SJCRH30 (cell line): ENCODE measurements at regions not wholly inside any gene's neighbourhood (a gene's known extent, or its start where the extent isn't known, plus 50 kb on each side); places are given as distances from the start of the nearest gene placed in this dataset.

Experiments used
- DNase-seq, 2 experiments: peaks; one replicate each; pipeline ENCODE4 v3.0.0-alpha.2; 2015 to 2020
- H3K27ac ChIP-seq: fragments of 250-450 bp; sonication (Bioruptor Pico); 2 replicates; pipeline ENCODE4 v1.5.1; 2020; ENCODE audit warnings: mild to moderate bottlenecking, moderate library complexity
- H3K27me3 ChIP-seq: fragments of 250-450 bp; sonication (Bioruptor Pico); 2 replicates; pipeline ENCODE4 v1.5.1; 2020; ENCODE audit warnings: mild to moderate bottlenecking, moderate library complexity
- H3K36me3 ChIP-seq: fragments of 250-450 bp; sonication (Bioruptor Pico); 2 replicates; pipeline ENCODE4 v1.5.1; 2020; ENCODE audit warnings: mild to moderate bottlenecking, moderate library complexity
- H3K4me1 ChIP-seq: fragments of 250-450 bp; sonication (Bioruptor Pico); 2 replicates; pipeline ENCODE4 v1.5.1; 2020; ENCODE audit warnings: mild to moderate bottlenecking, moderate library complexity
- H3K4me3 ChIP-seq: fragments of 250-450 bp; sonication (Bioruptor Pico); 2 replicates; pipeline ENCODE4 v1.5.1; 2020; ENCODE audit warnings: mild to moderate bottlenecking, moderate library complexity
- H3K9me3 ChIP-seq: fragments of 250-450 bp; sonication (Bioruptor Pico); replicated peaks from 2 replicates; pipeline ENCODE4 v1.5.1; 2020; ENCODE audit warnings: mild to moderate bottlenecking, moderate library complexity

- Histone ChIP-seq H3K4me1 (no peaks in the 10 kb centered on the region), H3K4me3 (no peak overlapping the region), H3K27ac (no peak overlapping the region), H3K27me3 (no peaks in the 10 kb centered on the region), H3K36me3 (no peaks in the 10 kb centered on the region), H3K9me3 (no peaks in the 10 kb centered on the region)
- DNase-seq, result no peak
These were observed 1954.5 kb upstream of the PCDH20 start for GRCh38 chr13:63370101-63370500.

DNA sequence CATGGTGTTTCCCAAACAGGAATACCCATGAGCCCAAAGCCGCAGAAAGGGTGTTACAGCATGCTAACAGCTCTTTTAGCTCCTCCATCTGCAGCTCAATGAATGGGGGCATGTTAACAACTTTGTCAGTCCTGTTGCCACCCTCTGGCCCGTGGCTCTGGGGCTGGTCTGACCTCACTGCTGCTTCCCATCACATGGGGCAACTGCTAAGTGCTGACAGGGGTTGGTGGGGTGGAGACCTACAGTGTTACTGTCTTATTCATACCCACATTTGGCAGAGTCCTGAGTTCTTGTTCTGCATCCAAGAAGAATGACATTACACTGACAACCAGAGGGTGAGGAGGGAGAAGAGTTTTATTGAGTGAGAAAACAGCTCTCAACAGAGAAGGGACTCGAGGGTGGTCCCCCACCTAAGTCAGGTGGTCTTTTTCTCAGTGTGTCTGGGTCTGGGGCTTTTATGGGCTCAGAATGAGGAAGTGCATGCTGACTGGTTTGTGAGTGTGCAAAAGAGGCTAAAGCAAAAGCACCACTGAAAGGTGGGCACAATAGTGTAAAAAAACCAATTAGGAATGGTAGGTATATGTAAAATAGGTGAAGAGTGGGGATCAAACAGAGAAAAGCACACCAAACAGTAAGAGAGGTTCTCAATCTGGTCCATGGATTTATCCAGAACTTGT lies 1952.0 kb upstream of the PCDH20 start:
- no peaks in the 10 kb centered on the region for H3K27me3 ChIP-seq
- DNase-seq, result no peak

DNA sequence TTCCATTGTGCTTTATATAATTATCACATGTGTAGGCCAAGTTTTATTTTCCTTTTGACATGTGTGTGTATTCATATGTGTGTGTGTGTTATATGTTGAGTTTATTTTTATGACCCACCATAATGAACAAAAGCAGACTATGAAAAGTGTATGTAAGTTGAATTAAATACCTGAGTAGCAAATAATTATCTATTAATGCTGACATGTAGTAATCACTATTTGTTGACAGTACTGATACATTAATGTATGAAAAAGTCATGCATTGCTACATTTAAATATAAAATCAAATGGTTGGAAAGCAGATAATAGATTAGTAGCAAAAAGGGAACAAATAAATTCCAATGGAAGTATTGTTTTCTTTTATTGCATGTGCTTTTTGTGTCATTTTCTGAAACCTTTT lies 1948.5 kb upstream of the PCDH20 start:
- Histone ChIP-seq H3K36me3 (no peaks in the 10 kb centered on the region), H3K9me3 (no peaks in the 10 kb centered on the region), H3K27me3 (no peaks in the 10 kb centered on the region), H3K4me1 (no peaks in the 10 kb centered on the region), H3K27ac (no peak overlapping the region), H3K4me3 (no peak overlapping the region)
- no peak for DNase-seq

More for the DNA sequence above, 1952.0 kb upstream of the PCDH20 start:
- no peaks in the 10 kb centered on the region for H3K9me3 ChIP-seq
- H3K4me1 ChIP-seq, result no peaks in the 10 kb centered on the region
- no peaks in the 10 kb centered on the region for H3K36me3 ChIP-seq
- no peak overlapping the region for H3K27ac ChIP-seq
- no peak overlapping the region for H3K4me3 ChIP-seq

- H3K27me3 ChIP-seq, result no peaks in the 10 kb centered on the region
- no peak overlapping the region for H3K4me3 ChIP-seq
- H3K4me1 ChIP-seq, result no peaks in the 10 kb centered on the region
- DNase-seq, result no peak
- H3K36me3 ChIP-seq, result 0 out of 2 replicates have a peak, but pooled peaks cover 2% of the 10 kb centered on the region
- H3K9me3 ChIP-seq, result no peaks in the 10 kb centered on the region
- no peak overlapping the region for H3K27ac ChIP-seq
These were observed 1935.9 kb upstream of the PCDH20 start for GRCh38 chr13:63351533-63351932.

- no peak overlapping the region for H3K4me3 ChIP-seq
- no peak for DNase-seq
- no peaks in the 10 kb centered on the region for H3K27me3 ChIP-seq
- no peak overlapping the region for H3K27ac ChIP-seq
- no peaks in the 10 kb centered on the region for H3K4me1 ChIP-seq
- 0 out of 2 replicates have a peak, but pooled peaks cover 2% of the 10 kb centered on the region for H3K36me3 ChIP-seq
- H3K9me3 ChIP-seq, result no peaks in the 10 kb centered on the region
These were observed 1935.4 kb upstream of the PCDH20 start for GRCh38 chr13:63351081-63351480.

DNA sequence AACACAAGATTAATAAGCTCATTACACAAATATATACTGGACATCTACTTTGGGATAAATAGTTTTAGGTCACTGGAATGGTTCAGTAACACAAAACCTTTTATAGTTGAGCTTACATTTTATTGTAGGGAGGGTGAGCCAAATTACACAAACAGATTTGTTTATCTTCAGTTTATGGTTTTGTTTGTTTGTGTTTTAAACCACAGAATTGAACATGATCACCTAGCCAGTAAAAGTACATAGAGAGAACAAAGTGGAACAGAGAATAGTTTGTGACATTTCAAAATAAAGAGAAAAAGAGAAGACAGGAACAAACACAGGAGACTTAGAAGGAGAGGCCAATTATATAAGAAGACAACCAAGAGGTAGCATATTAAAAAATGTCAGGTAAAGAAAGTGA lies 1930.2 kb upstream of the PCDH20 start:
- Histone ChIP-seq H3K36me3 (0 out of 2 replicates have a peak, but pooled peaks cover 2% of the 10 kb centered on the region), H3K9me3 (no peaks in the 10 kb centered on the region), H3K27me3 (no peaks in the 10 kb centered on the region), H3K4me3 (no peak overlapping the region), H3K27ac (no peak overlapping the region), H3K4me1 (no peaks in the 10 kb centered on the region)
- DNase-seq, result no peak

- Histone ChIP-seq H3K9me3 (no peaks in the 10 kb centered on the region), H3K27ac (no peak overlapping the region), H3K36me3 (0 out of 2 replicates have a peak, but pooled peaks cover 2% of the 10 kb centered on the region), H3K4me1 (no peaks in the 10 kb centered on the region), H3K27me3 (no peaks in the 10 kb centered on the region), H3K4me3 (no peak overlapping the region)
- no peak for DNase-seq
These were observed 1929.1 kb upstream of the PCDH20 start for GRCh38 chr13:63344711-63345110.

- Histone ChIP-seq H3K9me3 (no peaks in the 10 kb centered on the region), H3K4me3 (no peak overlapping the region), H3K27ac (no peak overlapping the region), H3K4me1 (no peaks in the 10 kb centered on the region), H3K27me3 (no peaks in the 10 kb centered on the region), H3K36me3 (no peaks in the 10 kb centered on the region)
- no peak for DNase-seq
These were observed 1922.3 kb upstream of the PCDH20 start for GRCh38 chr13:63337921-63338320.

DNA sequence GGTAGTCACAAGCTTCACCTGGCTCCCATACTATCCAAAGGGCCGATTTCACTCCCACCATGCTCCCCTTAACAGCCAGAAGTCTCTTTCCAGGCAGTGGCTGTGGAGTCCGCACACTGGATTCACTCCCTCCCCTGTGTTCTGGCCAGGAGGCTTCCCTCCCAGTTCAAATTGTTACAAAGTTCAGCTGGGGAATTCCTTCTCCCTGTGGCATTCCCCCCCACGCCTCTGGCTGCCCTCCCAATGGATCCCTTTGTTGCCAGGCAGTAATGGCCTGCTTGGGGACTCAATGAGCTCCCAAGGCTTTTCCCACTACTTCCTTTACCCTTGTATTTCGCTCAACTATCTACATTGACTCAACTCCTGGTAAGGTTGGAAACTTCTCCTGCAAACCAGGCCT lies 1921.4 kb upstream of the PCDH20 start:
- no peaks in the 10 kb centered on the region for H3K4me1 ChIP-seq
- H3K27me3 ChIP-seq, result no peaks in the 10 kb centered on the region
- H3K27ac ChIP-seq, result no peak overlapping the region
- H3K36me3 ChIP-seq, result no peaks in the 10 kb centered on the region
- no peak overlapping the region for H3K4me3 ChIP-seq
- no peaks in the 10 kb centered on the region for H3K9me3 ChIP-seq
- no peak for DNase-seq

DNA sequence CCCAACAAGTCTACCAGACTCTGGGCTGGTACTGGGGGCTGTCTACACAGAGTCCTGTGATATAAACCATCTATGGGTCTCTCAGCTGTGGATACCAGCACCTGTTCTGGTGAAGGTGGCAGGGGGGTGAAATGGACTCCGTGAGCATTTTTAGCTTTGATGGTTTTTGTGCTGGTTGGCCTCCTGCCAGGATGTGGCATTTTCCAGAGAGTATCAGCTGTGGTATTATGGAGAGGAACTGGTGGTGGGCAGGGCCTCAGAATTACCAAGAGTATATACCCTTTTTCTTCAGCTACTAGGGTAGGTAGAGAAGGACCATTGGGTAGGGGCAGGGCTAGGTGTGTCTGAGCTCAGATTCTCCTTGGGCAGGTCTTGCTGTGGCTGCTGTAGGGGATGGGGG lies 1920.9 kb upstream of the PCDH20 start:
- no peak overlapping the region for H3K27ac ChIP-seq
- peak; percentile 4 to 10 for DNase-seq
- H3K36me3 ChIP-seq, result no peaks in the 10 kb centered on the region
- no peak overlapping the region for H3K4me3 ChIP-seq
- H3K9me3 ChIP-seq, result no peaks in the 10 kb centered on the region
- H3K4me1 ChIP-seq, result no peaks in the 10 kb centered on the region
- H3K27me3 ChIP-seq, result no peaks in the 10 kb centered on the region

GRCh38 chr13:63327584-63327983 lies 1911.9 kb upstream of the PCDH20 start:
- H3K4me3 ChIP-seq, result no peak overlapping the region
- H3K36me3 ChIP-seq, result no peaks in the 10 kb centered on the region
- H3K9me3 ChIP-seq, result no peaks in the 10 kb centered on the region
- H3K27me3 ChIP-seq, result no peaks in the 10 kb centered on the region
- DNase-seq, result no peak
- no peak overlapping the region for H3K27ac ChIP-seq
- no peaks in the 10 kb centered on the region for H3K4me1 ChIP-seq

GRCh38 chr13:63323441-63323840 lies 1907.8 kb upstream of the PCDH20 start:
- H3K4me3 ChIP-seq, result no peak overlapping the region
- H3K4me1 ChIP-seq, result no peaks in the 10 kb centered on the region
- H3K9me3 ChIP-seq, result no peaks in the 10 kb centered on the region
- DNase-seq, result no peak
- no peaks in the 10 kb centered on the region for H3K27me3 ChIP-seq
- H3K36me3 ChIP-seq, result no peaks in the 10 kb centered on the region
- H3K27ac ChIP-seq, result no peak overlapping the region

GRCh38 chr13:63311587-63311986 lies 1895.9 kb upstream of the PCDH20 start:
- no peak overlapping the region for H3K27ac ChIP-seq
- no peaks in the 10 kb centered on the region for H3K36me3 ChIP-seq
- DNase-seq, result no peak

DNA sequence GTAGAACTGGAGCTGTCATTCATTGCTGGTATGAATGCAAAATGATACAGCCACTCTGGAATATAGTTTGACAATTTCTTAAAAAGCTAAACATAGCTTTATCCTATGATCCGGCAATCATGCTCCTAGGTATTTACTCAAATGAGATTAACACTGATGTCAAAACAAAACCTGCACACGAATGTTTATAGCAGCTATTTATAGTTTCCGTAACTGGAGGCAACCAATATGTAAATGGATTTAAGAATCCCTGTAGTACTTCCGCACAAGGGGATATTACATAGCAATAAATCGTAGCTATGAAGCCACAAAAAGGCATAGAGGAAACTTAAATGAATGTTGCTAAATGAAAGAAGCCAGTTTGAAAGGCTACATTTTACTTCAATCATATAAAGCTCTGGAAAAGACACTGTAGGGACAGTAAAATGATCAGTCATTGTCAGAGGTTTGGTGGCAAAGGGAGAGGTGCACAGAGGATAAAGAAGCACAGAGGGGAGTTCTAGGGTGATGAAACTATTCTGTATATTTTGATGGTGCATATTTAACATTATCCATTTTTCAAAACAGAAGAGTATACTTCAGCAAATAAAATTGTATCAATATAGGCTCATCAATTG lies 1893.0 kb upstream of the PCDH20 start:
- Histone ChIP-seq H3K9me3 (no peaks in the 10 kb centered on the region), H3K36me3 (no peaks in the 10 kb centered on the region), H3K27ac (no peak overlapping the region), H3K4me3 (no peak overlapping the region), H3K27me3 (no peaks in the 10 kb centered on the region), H3K4me1 (no peaks in the 10 kb centered on the region)
- no peak for DNase-seq

More at GRCh38 chr13:63311587-63311986, 1895.9 kb upstream of the PCDH20 start:
- Histone ChIP-seq H3K9me3 (no peaks in the 10 kb centered on the region), H3K27me3 (no peaks in the 10 kb centered on the region), H3K4me3 (no peak overlapping the region), H3K4me1 (no peaks in the 10 kb centered on the region)

- no peaks in the 10 kb centered on the region for H3K9me3 ChIP-seq
- H3K36me3 ChIP-seq, result no peaks in the 10 kb centered on the region
- H3K27ac ChIP-seq, result no peak overlapping the region
- DNase-seq, result no peak
- H3K4me1 ChIP-seq, result no peaks in the 10 kb centered on the region
- H3K4me3 ChIP-seq, result no peak overlapping the region
- no peaks in the 10 kb centered on the region for H3K27me3 ChIP-seq
These were observed 1891.6 kb upstream of the PCDH20 start for GRCh38 chr13:63307228-63307627.

DNA sequence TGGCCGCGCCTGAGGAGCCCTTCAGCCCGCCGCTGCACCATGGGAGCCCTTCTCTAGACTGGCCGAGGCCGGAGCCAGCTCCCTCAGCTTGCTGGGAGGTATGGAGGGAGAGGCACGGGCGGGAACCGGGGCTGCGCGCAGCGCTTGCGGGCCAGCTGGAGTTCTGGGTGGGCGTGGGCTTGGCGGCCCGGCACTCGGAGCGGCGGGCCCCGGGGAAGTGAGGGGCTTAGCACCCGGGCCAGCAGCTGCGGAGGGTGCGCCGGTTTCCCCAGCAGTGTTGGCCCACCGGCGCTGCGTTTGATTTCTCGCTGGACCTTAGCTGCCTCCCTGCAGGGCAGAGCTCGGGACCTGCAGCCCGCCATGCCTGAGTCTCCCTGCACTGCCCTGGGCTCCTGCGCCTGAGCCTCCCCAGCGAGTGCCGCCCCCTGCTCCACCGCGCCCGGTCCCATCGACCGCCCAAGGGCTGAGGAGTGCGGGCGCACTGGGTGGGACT lies 1890.0 kb upstream of the PCDH20 start:
- H3K27ac ChIP-seq, result no peak overlapping the region

More for the DNA sequence above, 1890.0 kb upstream of the PCDH20 start:
- no peaks in the 10 kb centered on the region for H3K9me3 ChIP-seq
- no peak for DNase-seq
- H3K36me3 ChIP-seq, result no peaks in the 10 kb centered on the region
- no peaks in the 10 kb centered on the region for H3K27me3 ChIP-seq
- no peak overlapping the region for H3K4me3 ChIP-seq
- no peaks in the 10 kb centered on the region for H3K4me1 ChIP-seq
